GM21390 (cell line): ENCODE measurements at regions not wholly inside any gene's neighbourhood (a gene's known extent, or its start where the extent isn't known, plus 50 kb on each side); places are given as distances from the start of the nearest gene placed in this dataset.
A peak's percentile ranks its signal among the peaks of the same experiment; 100 is the strongest.
"Not testable (repeated sequence)": the region's sequence is repeated elsewhere in the genome, so short reads cannot be mapped to it uniquely, and the experiment has no call there.

Source experiments
- ATAC-seq: cut with Tn5 transposase; IDR thresholded peaks from one replicate; pipeline ENCODE4 v1.9.1; 2021; ENCODE audit not compliant: unreplicated experiment

DNA sequence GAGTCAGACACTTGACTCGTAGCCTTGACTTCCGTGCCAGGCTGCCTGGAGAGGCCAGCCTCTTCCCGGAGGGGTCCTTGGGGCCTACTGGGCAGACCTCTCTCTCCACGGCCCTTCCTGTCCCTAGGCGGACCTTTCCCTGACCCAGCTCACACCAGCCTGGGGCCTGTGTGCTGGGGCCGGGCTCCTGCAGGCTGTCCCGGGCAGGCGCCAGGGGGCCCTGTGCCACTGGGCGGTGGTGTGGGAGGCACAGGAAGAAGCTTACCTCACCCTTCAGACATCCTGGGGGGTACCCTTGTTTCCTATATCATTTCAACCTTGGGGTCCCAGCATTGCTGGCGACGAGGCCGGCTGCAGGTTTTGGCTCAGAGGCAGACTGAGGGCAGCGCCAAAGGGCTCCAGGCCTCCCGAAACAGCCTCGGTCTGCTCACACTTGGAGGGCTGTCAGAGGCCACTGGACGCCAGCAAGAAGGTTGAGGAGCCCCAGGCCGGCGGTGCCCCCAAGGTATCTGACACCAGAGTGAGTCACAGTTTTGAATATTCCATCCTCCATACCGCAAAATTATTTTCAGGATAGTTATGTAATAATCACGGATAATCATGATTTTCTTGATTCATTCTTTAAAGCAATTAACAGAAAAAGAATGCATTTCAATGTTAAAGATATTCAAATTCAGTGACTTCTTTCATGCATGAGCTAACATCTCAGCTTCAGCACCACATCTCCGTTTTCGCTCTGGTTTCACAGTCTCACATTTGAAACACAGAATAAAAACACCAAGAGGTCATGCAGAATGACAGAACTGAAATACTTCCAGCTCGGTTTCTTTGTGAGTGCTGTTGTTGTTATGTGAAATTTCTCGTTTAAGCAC is 3967.6 kb upstream of the TPTE start:
- not testable (repeated sequence) for ATAC-seq

DNA sequence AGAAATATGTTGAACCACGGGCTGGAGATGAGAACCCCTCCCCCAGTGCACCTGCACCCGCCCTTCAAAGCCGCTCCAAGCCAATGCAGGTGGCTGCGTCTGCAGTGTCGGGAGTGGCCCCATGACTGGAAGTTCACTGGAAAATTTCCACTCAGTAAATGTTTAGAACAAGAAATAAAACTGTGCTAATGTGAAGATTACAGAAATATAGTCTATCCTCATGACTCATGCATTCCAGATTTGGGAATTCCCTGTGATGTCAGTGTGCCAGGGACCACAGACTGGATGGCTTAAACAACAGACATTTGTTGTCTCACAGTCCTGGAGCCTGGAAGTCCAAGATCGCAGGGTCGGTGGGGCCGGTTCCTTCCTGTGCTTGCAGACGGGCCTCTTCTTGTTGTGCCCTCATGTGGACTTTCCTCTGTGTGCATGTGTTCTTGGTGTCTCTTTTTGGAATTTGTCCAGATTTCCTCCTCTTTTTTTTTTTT is 3967.0 kb upstream of the TPTE start:
- ATAC-seq = not testable (repeated sequence)

DNA sequence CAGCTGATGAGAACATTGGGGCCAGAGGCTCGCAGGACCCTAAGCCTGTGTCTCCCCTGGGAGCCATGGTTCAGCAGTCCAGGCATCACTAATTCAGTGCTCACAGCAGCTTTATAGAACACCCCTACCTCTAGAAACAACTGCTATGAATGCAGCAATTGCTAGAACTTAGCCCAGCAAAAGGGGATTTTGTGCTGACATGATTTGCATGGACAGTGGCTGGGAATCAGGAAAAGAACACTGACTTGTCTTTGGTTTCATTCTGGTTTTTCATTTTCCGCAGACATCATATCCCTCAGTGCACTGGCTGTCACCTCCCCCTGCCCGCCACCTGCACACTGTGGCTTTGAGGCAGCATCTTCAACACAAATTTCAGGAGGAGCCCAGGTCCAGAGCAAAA is 3964.9 kb upstream of the TPTE start:
- ATAC-seq = peak; percentile 50

DNA sequence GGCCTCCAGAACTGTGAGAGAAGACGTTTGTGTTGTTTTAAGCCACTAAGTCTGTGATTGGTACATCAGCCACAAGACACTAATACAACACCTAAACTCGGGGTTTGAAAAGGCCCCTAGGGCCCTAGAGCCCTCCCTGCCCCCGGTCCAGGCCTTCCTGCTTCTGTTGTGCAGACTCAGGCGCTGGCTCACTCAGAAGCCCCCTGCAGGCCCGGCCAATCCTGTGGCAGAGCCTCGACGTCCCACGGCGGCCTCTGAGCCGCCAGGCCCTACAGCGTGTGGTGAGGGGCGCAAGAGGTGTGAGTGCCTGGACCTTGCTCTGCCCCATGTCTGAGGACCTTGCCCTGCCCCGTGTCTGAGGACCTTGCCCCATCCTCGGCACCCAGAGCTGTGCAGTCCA is 3964.0 kb upstream of the TPTE start:
- not testable (repeated sequence) for ATAC-seq

DNA sequence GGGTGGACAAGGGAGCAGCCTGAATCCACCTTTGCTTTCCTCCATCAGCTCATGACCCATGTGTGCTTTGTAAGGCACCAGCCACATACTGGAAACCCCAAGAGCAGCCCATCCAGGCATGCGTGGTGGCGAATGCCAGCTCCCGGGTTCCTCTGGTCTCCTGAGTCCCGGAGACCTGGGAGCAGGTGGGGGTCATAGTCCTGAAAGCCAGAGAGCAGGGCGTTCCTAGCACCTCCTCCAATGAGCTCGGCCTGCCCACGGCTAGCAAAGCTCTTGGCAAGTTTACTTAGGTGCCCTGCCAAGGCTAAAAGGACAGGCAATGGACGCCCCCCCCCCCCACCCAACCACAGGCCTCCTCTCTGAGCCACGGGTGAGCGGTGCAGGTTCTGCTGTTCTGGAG is 3960.2 kb upstream of the TPTE start:
- ATAC-seq = not testable (repeated sequence)

DNA sequence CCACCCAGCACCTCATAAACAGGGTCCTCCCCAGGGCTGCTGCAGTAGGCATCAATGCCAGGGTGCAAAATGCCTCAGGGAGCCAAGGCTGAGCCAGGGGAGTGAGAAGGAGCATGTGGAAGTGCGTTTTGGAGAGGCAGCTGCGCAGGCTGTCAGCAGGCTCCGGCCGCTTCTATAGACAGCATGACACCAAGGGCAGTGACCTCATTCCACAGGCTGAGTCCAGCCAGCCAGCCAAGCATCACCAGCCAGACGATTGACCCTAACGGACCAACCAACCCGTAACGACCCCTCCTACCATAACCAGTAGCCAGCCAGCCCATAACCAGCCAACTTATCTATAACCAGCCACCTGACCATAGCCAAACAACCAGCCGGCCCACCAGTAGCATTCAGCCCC is 3959.8 kb upstream of the TPTE start:
- ATAC-seq = not testable (repeated sequence)

DNA sequence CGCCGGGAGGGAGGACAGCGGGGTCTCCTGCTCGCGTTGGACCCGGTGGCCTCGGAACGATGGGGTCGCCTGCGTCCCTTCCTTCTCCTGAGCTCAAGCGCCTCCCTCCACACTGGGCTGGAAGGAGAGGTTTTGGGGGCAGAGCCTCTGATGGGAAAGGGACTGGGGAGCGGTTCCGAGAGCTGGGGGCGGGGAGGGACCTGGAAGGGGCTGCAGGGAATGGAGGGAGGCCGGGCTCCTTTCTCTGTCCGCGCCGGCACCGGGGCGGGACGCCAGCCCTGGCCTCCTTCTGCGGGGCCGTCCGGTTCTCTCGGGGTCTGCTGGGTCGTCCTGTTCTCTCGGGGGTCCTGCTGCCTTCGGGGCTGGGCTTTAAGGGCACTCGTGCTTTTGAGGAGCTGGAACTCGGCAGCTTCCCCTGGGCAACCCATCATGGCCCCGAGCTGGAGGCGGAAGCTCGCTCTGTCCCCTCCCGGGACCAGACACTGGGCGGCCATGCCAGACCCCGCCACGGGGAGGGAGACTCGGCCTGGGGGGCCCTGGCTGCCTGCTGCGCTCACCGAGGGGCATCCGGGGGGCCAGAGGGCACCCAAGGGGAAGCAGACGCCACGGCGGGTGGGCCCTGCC is 3956.7 kb upstream of the TPTE start:
- ATAC-seq = not testable (repeated sequence)

DNA sequence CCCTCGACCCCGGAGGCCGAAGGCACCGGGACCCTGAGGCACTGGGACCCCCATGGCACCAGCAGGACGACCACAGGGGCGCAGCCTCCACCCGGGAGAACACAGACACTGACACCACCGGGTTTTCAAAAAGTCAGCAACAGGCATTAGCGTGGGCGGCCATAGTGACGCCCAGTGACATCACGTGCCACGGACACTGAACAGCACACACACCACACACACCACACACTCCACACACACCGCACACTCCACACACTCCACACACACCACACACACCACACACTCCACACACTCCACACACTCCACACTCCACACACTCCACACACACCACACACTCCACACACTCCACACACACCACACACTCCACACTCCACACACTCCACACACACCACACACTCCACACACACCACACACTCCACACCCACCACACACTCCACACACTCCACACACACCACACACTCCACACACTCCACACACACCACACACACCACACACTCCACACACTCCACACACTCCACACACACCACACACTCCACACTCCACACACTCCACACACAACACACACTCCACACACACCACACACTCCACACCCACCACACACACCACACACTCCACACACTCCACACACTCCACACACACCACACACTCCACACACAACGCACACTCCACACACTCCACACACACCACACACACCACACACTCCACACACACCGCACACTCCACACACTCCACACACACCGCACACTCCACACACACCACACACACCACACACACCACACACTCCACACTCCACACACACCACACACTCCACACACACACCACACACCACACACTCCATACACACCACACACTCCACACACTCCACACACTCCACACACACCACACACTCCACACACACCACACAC is 3955.9 kb upstream of the TPTE start:
- ATAC-seq = not testable (repeated sequence)

DNA sequence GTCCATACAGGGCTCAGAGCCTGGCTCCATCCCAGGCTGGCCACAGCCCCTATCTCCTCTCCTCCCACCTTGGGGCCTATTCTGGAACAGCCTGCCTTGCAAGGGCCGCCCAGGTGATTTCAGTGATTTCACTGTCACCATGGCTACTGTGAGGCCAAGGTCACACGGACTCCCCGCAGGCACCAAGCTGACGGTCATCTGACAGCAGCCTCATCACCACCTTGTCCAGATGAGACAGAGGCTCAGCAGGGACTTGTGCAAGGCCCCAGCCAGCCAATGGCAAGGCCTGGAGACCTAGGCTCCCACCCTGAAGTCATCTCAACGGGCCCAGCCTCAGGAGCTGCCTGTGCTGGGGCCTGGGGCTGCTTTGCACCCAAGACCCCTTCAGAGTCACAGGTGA is 3953.8 kb upstream of the TPTE start:
- ATAC-seq = not testable (repeated sequence)

DNA sequence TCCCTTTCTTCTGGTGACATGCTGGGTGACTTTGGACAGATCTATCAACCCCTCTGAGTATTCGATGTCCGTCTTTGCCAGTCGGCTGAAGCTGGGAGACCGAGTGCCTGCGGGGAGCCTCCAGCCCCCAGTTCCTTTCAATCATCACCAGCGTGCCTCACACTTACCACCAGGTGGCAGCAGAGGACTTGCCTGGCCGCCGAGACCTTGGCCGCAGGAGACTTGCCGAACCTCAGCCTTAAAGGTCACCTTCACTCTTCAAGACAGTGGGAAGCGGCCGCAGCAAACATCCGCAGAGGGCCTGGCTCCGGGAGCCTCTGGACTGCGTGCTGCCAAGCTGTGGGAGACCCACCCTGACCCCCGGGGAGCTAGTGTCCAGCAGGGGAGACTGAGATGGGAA is 3952.2 kb upstream of the TPTE start:
- not testable (repeated sequence) for ATAC-seq

DNA sequence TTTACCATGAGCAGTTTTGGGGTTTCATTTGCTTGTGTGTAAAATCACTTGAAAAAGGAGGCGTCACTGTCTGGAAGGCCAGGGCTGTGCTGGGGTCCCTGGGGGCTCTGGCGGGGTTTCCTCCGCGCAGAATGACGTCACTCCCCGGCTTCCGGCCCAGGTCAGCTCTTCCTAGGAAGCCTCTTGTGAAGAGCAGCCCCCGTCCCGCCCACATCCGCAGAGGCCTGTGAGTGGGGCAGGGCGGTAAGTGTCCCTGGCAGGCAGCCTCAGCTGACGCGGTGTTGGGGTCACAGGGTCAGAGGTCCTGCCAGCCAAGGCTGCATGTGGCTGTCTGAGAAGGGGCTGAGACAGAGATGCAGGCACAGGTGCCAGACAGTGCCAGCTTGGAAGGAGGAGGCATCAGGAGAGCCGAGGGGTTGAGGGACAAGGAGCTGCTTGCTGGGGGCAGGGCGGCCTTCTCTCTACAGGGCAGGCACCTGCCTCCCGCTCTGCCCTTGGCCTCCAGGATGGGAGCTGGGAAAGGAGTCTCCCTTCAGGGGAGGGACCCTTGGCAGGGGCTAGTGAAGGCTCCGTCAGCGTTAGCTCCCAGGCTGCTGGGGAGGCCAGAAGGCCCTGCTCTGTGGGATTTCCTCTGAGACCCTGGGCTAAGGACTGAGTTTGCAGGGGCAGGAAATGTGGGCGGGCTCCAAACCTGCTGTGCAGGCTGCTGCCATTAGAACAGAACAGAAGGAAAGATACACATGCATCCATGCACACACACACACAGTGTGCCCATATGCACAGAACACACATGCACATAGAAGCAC is 3951.6 kb upstream of the TPTE start:
- not testable (repeated sequence) for ATAC-seq

DNA sequence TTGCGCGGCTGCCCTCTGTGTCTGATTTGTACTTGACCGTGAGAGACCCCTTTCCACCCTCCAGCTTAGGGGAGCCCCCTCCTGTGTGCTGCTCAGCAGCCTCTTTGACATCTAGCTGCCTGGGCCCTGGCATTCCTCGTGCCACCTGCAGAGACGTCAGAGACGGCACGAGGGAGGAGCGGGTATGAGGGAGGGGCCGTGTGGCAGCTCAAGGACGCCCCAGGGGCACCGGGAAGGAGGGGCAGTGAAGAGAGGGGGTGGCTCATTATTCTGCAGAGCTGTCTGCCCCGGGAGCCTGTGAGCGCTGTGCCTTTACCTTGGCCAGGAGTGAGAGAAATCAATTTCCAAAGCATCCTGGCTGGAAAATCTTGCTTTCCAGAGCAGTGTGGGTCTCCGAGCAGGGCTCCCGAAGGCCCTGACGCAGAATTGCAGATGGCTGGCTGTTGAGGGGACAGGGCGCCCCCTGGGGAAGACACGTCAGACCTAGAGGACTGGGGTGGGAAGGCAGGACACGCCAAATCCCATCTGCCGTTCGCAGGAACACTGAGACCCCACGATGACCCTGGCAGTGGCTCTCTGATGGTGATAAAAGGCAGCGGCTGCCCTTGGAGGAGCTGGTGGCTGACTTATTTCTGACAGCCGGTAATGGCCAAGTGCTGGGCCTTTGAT is 3950.5 kb upstream of the TPTE start:
- ATAC-seq = not testable (repeated sequence)

DNA sequence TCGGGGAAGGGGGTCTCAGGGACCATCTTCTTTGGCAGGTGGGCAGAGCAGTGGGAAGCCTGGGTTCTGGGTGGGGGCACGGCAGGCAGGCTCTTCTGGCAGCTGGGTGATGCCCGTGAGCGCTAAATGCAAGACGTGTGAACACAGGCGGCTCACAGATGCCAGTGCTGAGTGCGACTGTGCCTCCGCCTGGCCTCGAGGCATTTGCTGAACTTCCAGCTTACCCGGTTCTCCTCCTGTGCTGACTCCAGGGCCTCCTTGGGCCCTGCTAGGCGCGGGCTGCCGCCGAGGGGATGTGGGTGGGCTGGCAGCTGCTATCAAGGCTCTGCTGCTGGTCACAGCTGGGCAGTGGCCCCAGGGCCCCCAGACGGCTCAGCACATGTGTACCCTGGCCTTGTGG is 3947.8 kb upstream of the TPTE start:
- not testable (repeated sequence) for ATAC-seq

DNA sequence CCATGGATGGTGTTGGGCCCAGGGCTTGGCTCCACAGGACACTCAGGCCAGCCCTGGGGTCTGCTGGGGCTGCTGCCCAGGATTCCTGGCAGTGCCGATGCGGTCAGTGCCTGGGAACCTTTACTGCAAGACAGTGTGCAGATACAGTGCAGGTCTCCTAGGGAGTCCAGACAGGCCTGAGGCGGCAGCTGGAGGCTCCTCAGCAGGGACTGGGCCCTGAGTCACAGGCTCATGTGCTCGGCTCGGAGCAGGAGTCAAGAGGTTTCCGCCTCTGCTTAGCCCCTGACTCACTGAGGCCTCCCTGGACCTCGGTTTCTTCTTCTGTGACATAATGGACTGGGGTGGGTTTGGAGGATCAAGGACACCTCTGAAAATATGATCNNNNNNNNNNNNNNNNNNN is 3941.6 kb upstream of the TPTE start:
- not testable (repeated sequence) for ATAC-seq
